ENCODE measurements at regions not wholly inside any gene's neighbourhood (a gene's known extent, or its start where the extent isn't known, plus 50 kb on each side); places are given as distances from the start of the nearest gene placed in this dataset.

- DNase-seq: no peak
- no peak for TF ChIP-seq GATA1 (IDR thresholded peaks at IDR 0.05; ENCODE audit: low read depth, low read length)
- TF ChIP-seq POLR2A (IDR thresholded peaks at IDR 0.05; ENCODE audit: low read length): no peak
These were observed 273.9 kb downstream of the ABHD5 start for GRCh38 chr3:43964640-43965039.

DNA sequence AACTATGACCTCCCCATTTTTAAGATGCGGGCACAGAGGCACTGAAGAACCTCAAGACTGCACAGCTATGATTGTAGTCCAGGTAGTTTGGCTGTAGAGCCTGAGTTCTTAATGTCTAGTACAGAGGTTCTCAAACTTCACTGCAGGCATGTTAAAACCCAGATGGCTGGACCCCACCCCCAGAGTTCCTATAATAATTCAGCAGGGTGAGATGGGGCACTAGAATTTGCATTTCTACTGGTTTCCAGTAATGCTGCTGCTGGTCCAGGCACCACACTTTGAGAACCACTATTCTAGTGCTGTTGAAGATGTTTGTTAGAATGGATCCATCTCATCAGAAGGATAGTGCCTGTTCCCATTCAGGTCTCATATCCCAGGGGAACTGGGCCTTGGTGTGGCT lies 274.9 kb downstream of the ABHD5 start:
- TF ChIP-seq GATA1 (IDR thresholded peaks at IDR 0.05; ENCODE audit: low read depth, low read length) (no peak), POLR2A (IDR thresholded peaks at IDR 0.05; ENCODE audit: low read length) (no peak)

GRCh38 chr3:43966126-43966525 lies 275.4 kb downstream of the ABHD5 start:
- DNase-seq: no peak
- TF ChIP-seq POLR2A (IDR thresholded peaks at IDR 0.05; ENCODE audit: low read length): no peak
- no peak for TF ChIP-seq GATA1 (IDR thresholded peaks at IDR 0.05; ENCODE audit: low read depth, low read length)

More for the DNA sequence above, 274.9 kb downstream of the ABHD5 start:
- DNase-seq: no peak

DNA sequence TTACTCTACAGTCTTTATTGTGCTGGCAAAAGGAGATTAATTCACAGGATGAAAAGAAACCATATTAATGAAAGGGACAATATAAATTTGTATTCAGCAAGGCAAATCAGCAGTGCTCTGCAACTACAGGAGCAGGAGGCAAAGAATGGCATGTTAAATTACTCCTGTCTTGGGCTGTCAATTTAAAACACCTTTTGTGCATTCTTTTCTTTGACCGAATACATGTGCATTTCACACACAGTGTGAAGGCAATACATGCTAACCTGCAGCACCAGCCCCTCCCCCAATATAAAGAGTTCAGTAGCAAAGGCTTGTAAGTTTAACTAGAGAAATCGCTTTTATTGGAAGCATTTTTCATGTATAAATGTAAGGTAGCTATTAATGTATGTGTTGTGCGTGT lies 275.2 kb upstream of the TOPAZ1 start:
- no peak for TF ChIP-seq POLR2A (IDR thresholded peaks at IDR 0.05; ENCODE audit: low read length)
- no peak for TF ChIP-seq GATA1 (IDR thresholded peaks at IDR 0.05; ENCODE audit: low read depth, low read length)
- no peak for DNase-seq

GRCh38 chr3:43968465-43968864 lies 273.2 kb upstream of the TOPAZ1 start:
- DNase-seq: no peak
- TF ChIP-seq GATA1 (IDR thresholded peaks at IDR 0.05; ENCODE audit: low read depth, low read length) (no peak), POLR2A (IDR thresholded peaks at IDR 0.05; ENCODE audit: low read length) (no peak)

GRCh38 chr3:43969944-43970343 lies 271.7 kb upstream of the TOPAZ1 start:
- no peak for TF ChIP-seq POLR2A (IDR thresholded peaks at IDR 0.05; ENCODE audit: low read length)
- TF ChIP-seq GATA1 (IDR thresholded peaks at IDR 0.05; ENCODE audit: low read depth, low read length): no peak
- no peak for DNase-seq

GRCh38 chr3:43970351-43970750 lies 271.3 kb upstream of the TOPAZ1 start:
- no peak for DNase-seq
- TF ChIP-seq POLR2A (IDR thresholded peaks at IDR 0.05; ENCODE audit: low read length): no peak
- TF ChIP-seq GATA1 (IDR thresholded peaks at IDR 0.05; ENCODE audit: low read depth, low read length): no peak

DNA sequence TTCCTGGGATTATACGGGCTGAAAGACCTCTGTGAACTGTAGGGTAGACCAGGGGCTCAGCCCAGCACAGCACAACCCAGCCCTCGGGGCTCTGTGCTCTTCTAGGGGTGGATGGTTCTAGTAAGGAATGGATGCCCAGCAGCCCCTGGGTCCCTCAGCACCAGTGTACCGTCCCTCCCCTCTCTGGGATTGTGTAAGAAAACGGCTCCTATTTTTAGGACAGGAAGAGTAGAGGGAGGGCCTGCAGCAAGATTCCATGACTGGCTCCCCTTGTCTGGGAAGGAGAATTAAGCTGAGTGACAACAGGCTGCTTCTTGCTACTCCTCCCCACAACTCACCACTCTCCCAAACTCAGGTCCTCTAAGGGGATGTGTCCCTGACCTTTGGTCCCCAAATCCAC lies 270.8 kb upstream of the TOPAZ1 start:
- no peak for TF ChIP-seq POLR2A (IDR thresholded peaks at IDR 0.05; ENCODE audit: low read length)
- no peak for TF ChIP-seq GATA1 (IDR thresholded peaks at IDR 0.05; ENCODE audit: low read depth, low read length)
- DNase-seq: no peak

- TF ChIP-seq POLR2A (IDR thresholded peaks at IDR 0.05; ENCODE audit: low read length) (no peak), GATA1 (IDR thresholded peaks at IDR 0.05; ENCODE audit: low read depth, low read length) (no peak)
These were observed 270.2 kb upstream of the TOPAZ1 start for GRCh38 chr3:43971486-43971885.

GRCh38 chr3:43978708-43979107 lies 263.0 kb upstream of the TOPAZ1 start:
- TF ChIP-seq POLR2A (IDR thresholded peaks at IDR 0.05; ENCODE audit: low read length) (no peak), GATA1 (IDR thresholded peaks at IDR 0.05; ENCODE audit: low read depth, low read length) (no peak)
- no peak for DNase-seq

More at GRCh38 chr3:43971486-43971885, 270.2 kb upstream of the TOPAZ1 start:
- no peak for DNase-seq

DNA sequence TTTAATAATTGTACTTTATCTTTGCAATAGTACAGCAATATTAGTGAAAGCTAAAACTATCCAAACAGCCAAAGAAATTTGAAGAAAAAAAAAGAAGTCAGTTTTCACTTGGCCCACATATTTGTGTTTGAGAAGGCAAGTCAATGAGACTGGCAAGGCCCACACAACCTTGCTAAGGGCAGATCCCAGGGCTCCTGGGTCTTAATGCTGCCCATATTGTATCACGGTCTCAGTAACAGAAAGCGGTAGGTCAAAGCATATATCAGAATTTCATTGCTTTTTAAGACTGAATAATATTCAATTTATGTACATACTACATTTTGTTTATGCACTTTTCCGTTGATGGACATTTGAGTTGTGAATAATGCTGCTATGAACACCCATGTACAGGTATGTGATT lies 262.0 kb upstream of the TOPAZ1 start:
- DNase-seq: no peak
- TF ChIP-seq POLR2A (IDR thresholded peaks at IDR 0.05; ENCODE audit: low read length) (no peak), GATA1 (IDR thresholded peaks at IDR 0.05; ENCODE audit: low read depth, low read length) (no peak)

DNA sequence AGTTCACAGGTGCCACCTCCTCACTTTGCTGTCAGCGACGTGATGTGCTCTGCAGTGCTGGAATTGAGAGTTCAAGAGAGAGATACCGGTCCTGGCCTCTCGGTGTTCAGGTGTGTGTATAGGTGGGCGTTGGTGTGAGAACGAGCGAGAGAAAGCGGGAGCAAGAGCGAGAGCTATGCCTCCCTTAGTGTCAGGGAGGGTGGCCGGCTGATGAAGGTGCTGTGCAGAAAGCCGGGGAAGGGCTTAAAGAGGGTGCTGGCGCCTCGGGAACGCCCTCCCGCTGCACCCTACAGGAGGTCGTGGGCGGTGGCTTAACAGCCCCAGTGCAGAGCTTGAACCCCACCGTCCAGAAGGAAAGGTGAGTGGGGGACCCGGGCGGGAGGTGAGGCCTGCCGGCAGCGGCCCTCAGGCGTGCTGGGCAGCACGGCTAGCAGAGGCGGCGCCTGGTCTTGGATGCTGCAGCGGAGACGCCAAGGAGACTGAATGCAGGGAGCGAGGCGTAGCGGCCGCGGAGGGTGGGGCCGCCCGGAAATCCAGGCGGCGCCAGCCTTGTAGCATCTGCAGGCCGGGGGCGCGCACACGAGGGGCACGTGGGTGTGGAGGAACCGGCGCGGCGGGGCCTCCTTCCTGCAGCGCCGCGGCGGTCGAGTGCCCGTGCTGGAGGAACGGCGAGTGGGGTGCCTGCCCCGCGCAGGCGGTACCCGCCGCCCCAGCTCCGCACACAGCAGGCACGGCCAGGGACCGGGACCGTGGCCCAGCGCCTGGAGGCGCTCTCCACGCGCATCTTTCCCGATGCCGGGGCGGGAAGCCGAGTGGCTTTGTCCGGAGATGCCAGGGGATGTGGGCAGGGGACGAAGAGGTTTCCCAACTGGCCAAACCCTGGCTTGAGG lies 246.8 kb upstream of the TOPAZ1 start:
- TF ChIP-seq POLR2A (IDR thresholded peaks at IDR 0.05; ENCODE audit: low read length) (no peak), GATA1 (IDR thresholded peaks at IDR 0.05; ENCODE audit: low read depth, low read length) (no peak)
- DNase-seq: peak in 1 of 2 experiments; percentile 6

- no peak for TF ChIP-seq GATA1 (IDR thresholded peaks at IDR 0.05; ENCODE audit: low read depth, low read length)
- no peak for TF ChIP-seq POLR2A (IDR thresholded peaks at IDR 0.05; ENCODE audit: low read length)
- DNase-seq: no peak
These were observed 245.9 kb upstream of the TOPAZ1 start for GRCh38 chr3:43995547-43996378.
